HUES6 (cell line): ENCODE measurements at regions not wholly inside any gene's neighbourhood (a gene's known extent, or its start where the extent isn't known, plus 50 kb on each side); places are given as distances from the start of the nearest gene placed in this dataset.

ENCODE experiments used
- H3K27ac ChIP-seq: 2 replicates; pipeline ENCODE4 v1.7.0; 2013; ENCODE audit warnings: low read depth, mild to moderate bottlenecking, low read length, inconsistent platforms
- H3K27me3 ChIP-seq: 2 replicates; pipeline ENCODE4 v1.6.1; 2013; ENCODE audit warnings: low read length; ENCODE audit not compliant: control insufficient read depth, insufficient read depth
- H3K36me3 ChIP-seq: 2 replicates; pipeline ENCODE4 v1.6.1; 2013; ENCODE audit warnings: low read length; ENCODE audit not compliant: control insufficient read depth, insufficient read depth
- H3K4me1 ChIP-seq: 2 replicates; pipeline ENCODE4 v1.6.1; 2013; ENCODE audit warnings: low read length; ENCODE audit not compliant: control insufficient read depth, insufficient read depth
- H3K4me3 ChIP-seq: 2 replicates; pipeline ENCODE4 v1.5.1; 2013; ENCODE audit warnings: low read depth, low read length
- H3K9ac ChIP-seq: one replicate; pipeline ENCODE4 v1.6.1; 2013; ENCODE audit warnings: mild to moderate bottlenecking, low read length
- H3K9me3 ChIP-seq: 2 replicates; pipeline ENCODE4 v1.6.1; 2013; ENCODE audit warnings: low read depth, low read length; ENCODE audit not compliant: control insufficient read depth, insufficient read depth

DNA sequence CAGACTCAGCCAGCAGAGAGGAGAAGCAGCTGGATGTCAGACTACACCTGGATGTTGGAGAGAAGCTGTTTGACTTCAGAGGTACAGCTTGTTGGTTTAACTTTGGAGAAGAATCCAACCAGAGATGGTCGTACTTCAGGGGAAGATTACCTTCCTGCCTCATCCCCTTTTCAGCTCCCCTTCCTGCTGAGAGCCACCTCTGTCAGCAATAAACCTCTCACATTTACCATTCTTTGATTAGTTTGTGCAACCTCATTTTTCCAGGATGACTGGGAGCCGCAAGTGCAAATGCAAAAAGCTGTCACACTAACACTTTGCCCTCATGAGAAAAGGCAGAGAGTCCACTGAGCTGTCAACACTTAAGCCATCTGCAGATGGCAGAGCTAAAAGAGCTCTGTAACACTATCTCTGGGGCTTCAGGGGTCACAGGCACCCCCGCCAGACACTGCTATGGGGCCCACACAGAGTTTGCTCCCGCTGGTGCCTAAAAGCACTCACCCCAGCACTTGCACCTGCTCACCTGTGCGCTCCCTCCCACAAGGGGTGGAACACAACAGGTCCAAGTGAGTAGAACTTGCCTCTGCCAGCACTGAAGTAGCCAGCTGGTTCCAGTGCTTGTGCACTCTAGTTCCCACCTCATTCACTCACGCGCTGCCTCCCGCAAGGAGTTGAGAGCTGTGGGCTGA lies 391.7 kb downstream of the METTL4 start:
- Histone ChIP-seq H3K9me3 (no peaks in the 10 kb centered on the region), H3K4me3 (no peak overlapping the region), H3K36me3 (no peaks in the 10 kb centered on the region), H3K27me3 (no peaks in the 10 kb centered on the region), H3K4me1 (no peaks in the 10 kb centered on the region), H3K9ac (no peak overlapping the region), H3K27ac (no peak overlapping the region)

DNA sequence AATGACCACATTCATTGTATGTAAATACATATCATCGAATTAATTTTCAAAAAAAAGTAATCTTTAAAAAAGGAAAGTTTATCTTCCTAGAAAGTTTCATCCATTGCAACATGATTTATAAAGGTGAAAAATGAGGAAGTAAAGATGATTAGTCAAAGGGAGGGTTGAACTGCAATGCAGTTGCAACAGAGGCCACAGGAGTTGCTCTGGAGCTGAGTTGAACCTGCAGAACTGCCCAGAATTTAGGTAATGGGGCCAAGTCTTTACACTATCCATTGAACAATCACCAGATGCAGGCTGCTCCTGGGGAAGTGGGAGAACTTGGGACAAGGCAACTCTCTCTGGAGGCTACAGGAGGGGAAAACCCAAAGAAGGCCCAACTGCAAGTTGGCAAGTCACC lies 390.7 kb downstream of the METTL4 start:
- no peak overlapping the region for H3K27ac ChIP-seq
- no peaks in the 10 kb centered on the region for H3K27me3 ChIP-seq
- H3K9me3 ChIP-seq: no peaks in the 10 kb centered on the region
- H3K36me3 ChIP-seq: no peaks in the 10 kb centered on the region
- no peak overlapping the region for H3K4me3 ChIP-seq
- H3K9ac ChIP-seq: no peak overlapping the region
- no peaks in the 10 kb centered on the region for H3K4me1 ChIP-seq

DNA sequence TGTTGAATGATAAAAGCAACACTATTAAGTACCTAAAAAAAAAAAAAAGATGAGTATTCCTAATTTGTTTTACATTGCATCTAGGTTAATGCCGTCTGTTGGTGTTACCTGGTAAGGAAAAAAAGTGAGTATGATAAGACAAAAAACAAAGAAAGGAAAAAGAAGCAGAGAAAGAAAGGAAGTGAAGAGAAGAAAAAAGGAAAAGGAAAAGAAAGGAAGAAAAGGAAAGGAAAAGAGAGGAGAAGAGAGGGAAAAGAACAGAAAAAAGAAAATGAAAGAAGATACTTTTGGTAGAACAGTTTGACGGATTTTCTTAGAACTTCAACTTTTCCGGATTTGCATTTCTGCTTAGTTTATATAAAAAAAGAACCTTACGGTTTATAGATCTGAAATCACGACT lies 387.9 kb downstream of the METTL4 start:
- no peaks in the 10 kb centered on the region for H3K4me1 ChIP-seq
- no peak overlapping the region for H3K9ac ChIP-seq
- H3K27ac ChIP-seq: no peak overlapping the region
- no peaks in the 10 kb centered on the region for H3K36me3 ChIP-seq
- no peaks in the 10 kb centered on the region for H3K9me3 ChIP-seq
- H3K27me3 ChIP-seq: no peaks in the 10 kb centered on the region
- H3K4me3 ChIP-seq: no peak overlapping the region

DNA sequence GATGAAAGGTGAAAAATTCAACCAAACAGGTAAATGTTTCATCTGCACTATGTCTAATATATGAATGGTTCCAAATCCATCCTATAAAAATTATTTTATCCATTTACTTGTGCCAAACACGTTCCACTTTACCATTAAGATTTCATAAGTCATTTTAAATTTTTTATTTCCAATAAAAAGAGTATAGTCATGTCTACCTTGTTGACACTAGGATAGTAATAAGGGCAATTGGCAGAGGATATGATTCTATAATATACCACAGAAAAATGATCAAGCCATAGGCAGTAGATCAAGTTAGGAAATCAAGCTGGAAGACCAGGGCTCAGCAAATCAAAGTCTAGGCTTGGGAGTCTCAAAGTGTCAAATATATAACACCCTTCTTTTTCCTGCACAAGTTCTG lies 384.3 kb downstream of the METTL4 start:
- Histone ChIP-seq H3K9ac (no peak overlapping the region), H3K4me1 (no peaks in the 10 kb centered on the region), H3K27me3 (no peaks in the 10 kb centered on the region), H3K27ac (no peak overlapping the region), H3K9me3 (no peaks in the 10 kb centered on the region), H3K4me3 (no peak overlapping the region), H3K36me3 (no peaks in the 10 kb centered on the region)

DNA sequence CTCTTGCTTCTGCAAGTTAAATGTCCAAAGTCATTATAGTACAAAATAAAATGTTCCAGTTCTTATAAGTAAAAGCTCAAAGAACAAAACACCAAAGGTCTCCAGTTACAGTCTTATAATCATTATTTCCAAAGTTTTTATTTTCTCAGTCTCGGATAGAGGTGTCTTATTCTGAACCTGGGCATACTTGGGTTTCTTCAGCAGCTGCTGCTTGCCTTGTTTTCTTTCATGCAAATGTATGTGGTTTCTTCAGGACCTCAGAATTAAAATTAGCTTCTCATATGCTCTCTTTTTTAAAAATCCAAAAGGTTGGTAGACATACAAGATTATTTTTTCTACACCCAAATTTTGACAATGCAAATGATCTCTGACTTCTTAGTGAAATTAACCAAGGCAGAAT lies 383.0 kb downstream of the METTL4 start:
- H3K27ac ChIP-seq: no peak overlapping the region
- no peaks in the 10 kb centered on the region for H3K4me1 ChIP-seq
- H3K9ac ChIP-seq: no peak overlapping the region
- no peak overlapping the region for H3K4me3 ChIP-seq
- H3K9me3 ChIP-seq: 0 out of 2 replicates have a peak, but pooled peaks cover 4% of the 10 kb centered on the region
- H3K27me3 ChIP-seq: no peaks in the 10 kb centered on the region
- no peaks in the 10 kb centered on the region for H3K36me3 ChIP-seq

DNA sequence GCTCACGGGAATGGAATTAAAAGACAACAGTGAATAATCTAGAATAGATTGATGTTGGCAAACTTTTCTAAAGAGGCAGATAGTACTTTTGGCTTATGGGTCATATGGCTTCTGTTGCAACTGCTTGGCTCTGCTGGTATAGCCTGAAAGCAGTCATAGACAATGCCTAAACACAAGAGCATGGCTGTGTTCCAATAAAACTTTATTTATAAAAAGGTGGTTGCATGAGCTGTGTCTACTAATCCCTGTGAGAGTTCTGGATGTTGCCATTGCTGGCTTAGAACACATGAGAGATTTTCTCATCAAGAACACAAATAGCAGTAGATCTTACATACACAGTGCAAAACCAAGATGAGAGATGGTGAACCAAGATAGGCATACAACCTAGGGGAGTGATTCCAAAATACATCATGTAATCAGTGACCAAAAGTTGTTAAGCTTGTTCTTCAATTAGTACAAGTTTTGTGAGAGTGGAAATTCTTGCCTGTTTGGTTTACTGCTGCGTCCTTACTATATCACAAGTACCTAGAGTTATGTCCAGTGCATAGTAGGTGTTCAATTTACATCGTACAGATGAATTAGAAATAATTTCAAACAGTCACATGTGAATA lies 380.0 kb downstream of the METTL4 start:
- H3K4me1 ChIP-seq: no peaks in the 10 kb centered on the region
- peaks cover 8% of the 10 kb centered on the region for H3K9me3 ChIP-seq
- H3K36me3 ChIP-seq: no peaks in the 10 kb centered on the region
- no peak overlapping the region for H3K9ac ChIP-seq
- no peaks in the 10 kb centered on the region for H3K27me3 ChIP-seq
- H3K27ac ChIP-seq: no peak overlapping the region
- H3K4me3 ChIP-seq: no peak overlapping the region

DNA sequence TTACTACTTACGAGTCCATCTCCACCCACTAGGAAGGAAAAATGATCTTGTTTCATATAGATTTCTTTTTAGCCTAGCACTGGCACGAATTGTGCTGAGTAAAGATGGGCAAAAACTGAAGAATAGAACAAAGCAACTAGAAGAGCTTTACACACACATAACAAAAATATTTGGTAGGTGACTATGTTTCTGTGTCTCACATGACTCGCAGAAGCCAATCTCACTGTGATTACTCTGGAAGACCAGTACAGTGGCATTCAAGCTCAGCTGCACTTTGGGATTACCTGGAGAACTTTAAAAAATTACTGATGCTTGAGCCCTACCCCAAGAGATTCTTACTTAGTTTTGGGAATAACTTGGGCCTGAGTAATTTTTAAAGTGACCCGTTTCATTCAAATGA lies 378.7 kb downstream of the METTL4 start:
- Histone ChIP-seq H3K27me3 (no peaks in the 10 kb centered on the region), H3K4me1 (no peaks in the 10 kb centered on the region), H3K36me3 (no peaks in the 10 kb centered on the region), H3K9ac (no peak overlapping the region), H3K9me3 (peaks cover 8% of the 10 kb centered on the region), H3K4me3 (no peak overlapping the region), H3K27ac (no peak overlapping the region)

DNA sequence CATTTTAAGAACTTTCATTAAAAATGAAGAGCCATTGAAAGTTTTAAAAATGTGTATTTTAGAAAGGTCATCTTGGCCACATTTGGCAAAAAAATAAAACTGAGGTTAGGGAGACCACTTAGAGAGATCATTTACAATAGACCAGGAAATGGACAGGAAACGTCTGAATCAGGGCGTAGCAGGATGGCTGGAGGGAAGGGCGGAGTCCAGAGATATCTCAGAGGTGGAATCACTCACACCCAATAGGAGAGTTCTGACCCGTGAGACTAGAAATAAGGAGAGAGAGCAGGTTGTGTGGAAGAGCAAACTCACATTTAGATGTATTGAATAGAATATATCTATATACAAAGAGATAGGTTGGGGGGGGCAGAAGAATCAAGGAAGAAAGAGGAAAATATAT lies 373.4 kb downstream of the METTL4 start:
- no peak overlapping the region for H3K27ac ChIP-seq
- no peaks in the 10 kb centered on the region for H3K27me3 ChIP-seq
- H3K9me3 ChIP-seq: peaks cover 4% of the 10 kb centered on the region
- H3K9ac ChIP-seq: no peak overlapping the region
- H3K4me1 ChIP-seq: no peaks in the 10 kb centered on the region
- H3K36me3 ChIP-seq: no peaks in the 10 kb centered on the region
- H3K4me3 ChIP-seq: no peak overlapping the region

DNA sequence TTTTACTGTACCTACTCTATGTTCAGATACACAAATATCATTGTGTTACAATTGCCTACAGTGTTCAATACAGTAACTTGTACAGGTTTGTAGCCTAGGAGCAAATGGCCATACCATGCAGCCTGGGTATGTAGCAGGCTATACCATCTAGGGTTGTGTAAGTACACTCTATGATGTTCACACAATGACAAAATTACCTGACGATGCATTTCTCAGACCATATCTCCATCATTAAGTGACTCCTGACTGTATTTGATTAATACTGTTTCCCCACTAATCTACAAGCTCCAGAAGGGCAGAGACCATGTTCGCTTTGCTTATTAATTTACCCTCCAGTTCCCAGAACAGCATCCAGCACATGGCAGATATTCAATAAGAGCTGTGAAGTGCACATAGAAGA lies 372.2 kb downstream of the METTL4 start:
- Histone ChIP-seq H3K27ac (no peak overlapping the region), H3K4me3 (no peak overlapping the region), H3K9me3 (no peaks in the 10 kb centered on the region), H3K4me1 (no peaks in the 10 kb centered on the region), H3K36me3 (no peaks in the 10 kb centered on the region), H3K27me3 (no peaks in the 10 kb centered on the region), H3K9ac (no peak overlapping the region)

DNA sequence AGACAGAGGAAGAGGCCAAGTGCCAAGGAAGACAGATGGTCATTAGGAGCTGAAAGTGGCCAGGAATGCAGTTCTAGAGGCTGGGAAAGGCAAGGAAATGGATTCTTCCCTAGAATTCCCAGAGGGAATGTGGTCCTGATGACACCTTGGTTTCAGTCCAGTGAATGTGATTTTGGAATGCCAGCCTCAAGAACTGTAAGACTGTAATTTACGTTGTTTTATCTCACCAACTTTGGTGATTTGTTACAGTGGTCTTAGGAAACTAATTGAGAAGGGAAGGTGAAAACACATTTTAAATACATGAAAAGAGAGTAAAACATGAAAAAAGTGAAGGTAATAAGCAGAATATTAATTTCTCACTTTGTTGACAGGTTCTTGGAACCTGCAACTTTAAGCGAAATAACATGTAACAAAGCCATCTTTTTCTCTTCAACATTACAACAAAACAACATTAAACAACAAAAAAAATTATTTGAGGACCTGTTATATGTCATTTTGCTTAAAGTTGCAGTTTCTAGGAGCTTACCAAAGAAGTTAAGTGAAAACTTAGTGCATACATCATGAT lies 370.2 kb downstream of the METTL4 start:
- Histone ChIP-seq H3K27me3 (no peaks in the 10 kb centered on the region), H3K27ac (no peak overlapping the region), H3K4me1 (no peaks in the 10 kb centered on the region), H3K9me3 (no peaks in the 10 kb centered on the region), H3K36me3 (no peaks in the 10 kb centered on the region), H3K9ac (no peak overlapping the region), H3K4me3 (no peak overlapping the region)

DNA sequence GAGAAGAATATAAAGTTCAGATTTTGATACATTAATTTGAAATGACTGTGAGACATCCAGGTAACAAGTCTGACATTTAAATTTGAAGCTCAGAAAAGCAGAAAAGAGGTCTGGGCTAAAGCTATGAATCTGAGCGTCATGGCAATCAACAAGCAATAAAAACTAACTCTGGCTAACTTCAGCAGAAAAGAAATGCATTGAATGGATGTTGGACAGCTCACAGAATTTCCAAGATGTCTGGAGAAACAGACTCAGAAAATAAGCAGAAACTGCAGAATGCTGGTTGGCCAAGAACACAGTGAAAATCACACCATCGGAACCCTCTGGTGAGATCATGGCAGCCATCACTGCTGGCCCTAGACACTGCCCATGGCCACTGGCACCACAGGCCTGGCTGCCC lies 366.6 kb downstream of the METTL4 start:
- H3K4me1 ChIP-seq: no peaks in the 10 kb centered on the region
- no peak overlapping the region for H3K27ac ChIP-seq
- no peaks in the 10 kb centered on the region for H3K36me3 ChIP-seq
- no peak overlapping the region for H3K9ac ChIP-seq
- H3K4me3 ChIP-seq: no peak overlapping the region
- H3K27me3 ChIP-seq: no peaks in the 10 kb centered on the region
- no peaks in the 10 kb centered on the region for H3K9me3 ChIP-seq
